Breast epithelium (tissue), 3 donors: ENCODE measurements at regions not wholly inside any gene's neighbourhood (a gene's known extent, or its start where the extent isn't known, plus 50 kb on each side); places are given as distances from the start of the nearest gene placed in this dataset.
"Not testable (repeated sequence)": the region's sequence is repeated elsewhere in the genome, so short reads cannot be mapped to it uniquely, and the experiment has no call there.

Source experiments
- CTCF ChIP-seq, 3 donors: fragments of 450-650 bp; IDR thresholded peaks; one replicate each; pipeline ENCODE4 v1.5.1; 2016 to 2017; ENCODE audit warnings: antibody characterized with exemption in 3 of 3, mild to moderate bottlenecking in 3 of 3, moderate library complexity in 3 of 3
- POLR2A ChIP-seq: fragments of 450-650 bp; IDR thresholded peaks from one replicate; pipeline ENCODE4 v1.6.1; 2016; ENCODE audit warnings: antibody characterized with exemption, mild to moderate bottlenecking, moderate library complexity
- POLR2AphosphoS5 ChIP-seq, 3 donors: sonication (generic); formaldehyde crosslinking; IDR thresholded peaks; one replicate each; pipeline ENCODE4 v1.6.1; 2017; ENCODE audit warnings: antibody characterized with exemption in 3 of 3

DNA sequence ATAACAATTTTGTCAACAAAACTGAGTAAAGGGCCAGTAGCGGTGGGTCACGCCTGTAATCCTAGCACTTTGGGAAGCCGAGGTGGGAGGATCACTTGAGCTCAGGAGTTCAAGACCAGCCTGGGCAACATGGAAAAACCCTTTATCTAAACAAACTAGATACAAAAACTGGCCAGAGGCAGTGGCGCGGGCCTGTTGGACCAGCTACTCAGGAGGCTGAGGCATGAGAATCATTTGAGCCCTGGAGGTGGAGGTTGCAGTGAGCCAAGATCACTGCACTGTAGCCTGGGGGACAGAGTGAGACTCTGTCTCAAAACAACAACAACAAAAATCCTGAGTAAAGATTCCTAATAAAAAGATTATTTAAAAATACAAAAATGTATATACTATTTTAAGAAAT, 583.1 kb downstream of the KCNJ2 start:
- TF ChIP-seq POLR2AphosphoS5 (IDR thresholded peaks at IDR 0.05); POLR2A; CTCF (IDR thresholded peaks at IDR 0.05): not testable (repeated sequence)
